Stimulated activated CD8-positive, alpha-beta memory T cell treated with anti-CD3 and anti-CD28 coated beads, Interleukin-4, amount 100 ng/mL, for 4 hours (primary cell): ENCODE measurements at regions not wholly inside any gene's neighbourhood (a gene's known extent, or its start where the extent isn't known, plus 50 kb on each side); places are given as distances from the start of the nearest gene placed in this dataset.

Experiments
- DNase-seq, 2 donors: peaks; one replicate each; pipeline ENCODE4 v3.0.0-alpha.2; 2020; ENCODE audit warnings: low read depth in 2 of 2, low spot score in 1 of 2

- no peak for DNase-seq
Observed at GRCh38 chr10:31081937-31082840, 50.5 kb upstream of the ZNF438 start.

GRCh38 chr10:31083765-31084184 is 52.1 kb upstream of the ZNF438 start:
- peak; percentile 19 to 20 for DNase-seq

GRCh38 chr10:31087011-31087410 is 55.3 kb upstream of the ZNF438 start:
- no peak for DNase-seq

DNA sequence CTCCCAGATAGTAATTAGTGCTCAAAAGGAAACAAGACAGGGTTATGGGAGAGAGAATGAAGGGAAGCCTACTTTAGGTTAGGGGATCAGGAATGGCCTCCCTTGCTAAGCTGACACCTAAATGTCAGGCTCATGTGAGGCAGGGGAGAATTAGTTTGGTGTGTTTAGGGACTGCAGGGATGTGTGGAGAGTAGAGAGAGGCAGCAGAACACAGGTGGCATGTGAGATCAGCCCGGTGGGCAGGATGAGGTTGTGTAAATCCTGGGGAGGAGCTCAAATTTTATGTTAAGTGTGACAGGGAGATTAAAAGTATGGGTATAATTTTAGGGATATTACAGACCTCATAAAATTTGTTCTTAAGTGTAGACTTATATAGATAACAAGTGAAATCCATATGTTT is 56.2 kb upstream of the ZNF438 start:
- no peak for DNase-seq

GRCh38 chr10:31090894-31091607 is 59.4 kb upstream of the ZNF438 start:
- no peak for DNase-seq

DNA sequence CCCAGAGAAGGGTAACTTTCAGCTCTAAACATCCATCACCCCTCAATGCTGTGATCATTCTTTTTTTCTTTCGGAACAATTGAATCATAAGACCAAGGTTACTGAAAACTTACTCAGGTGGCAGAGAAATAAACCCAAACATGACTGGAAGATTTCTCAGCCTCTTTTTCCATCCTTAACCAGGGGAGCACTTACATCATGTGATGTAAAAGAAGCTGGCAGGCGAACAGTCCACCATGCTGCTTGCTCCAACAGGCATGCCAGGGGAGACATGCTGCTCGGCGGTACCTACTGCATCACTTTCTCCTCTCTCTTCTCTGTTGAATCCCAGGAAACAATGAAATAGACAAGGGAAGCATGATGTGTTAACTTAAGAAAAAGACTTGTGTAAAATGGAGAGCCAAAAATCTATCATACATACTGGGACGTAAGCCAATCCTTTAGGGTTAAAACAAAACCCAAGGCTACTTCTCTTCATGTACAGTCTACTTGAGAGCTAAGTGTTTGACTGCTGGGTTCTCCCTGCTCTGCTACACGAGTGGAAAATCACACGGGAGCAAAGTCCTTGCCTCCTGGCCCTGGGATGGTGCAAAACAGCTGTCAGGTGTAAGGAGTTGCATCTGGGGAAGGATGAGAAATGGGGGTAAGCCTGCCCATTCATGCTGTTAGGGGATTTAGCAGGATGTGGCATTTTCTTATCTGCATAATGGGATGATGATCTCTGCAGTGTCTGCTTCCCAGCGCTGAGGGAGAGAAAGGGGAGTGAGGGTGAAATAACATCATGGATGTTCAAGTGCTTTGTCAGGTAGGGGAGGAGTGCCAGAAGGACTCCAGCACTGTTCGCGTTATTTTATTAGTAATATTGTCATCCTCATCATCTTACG is 64.3 kb upstream of the ZNF438 start:
- no peak for DNase-seq

DNA sequence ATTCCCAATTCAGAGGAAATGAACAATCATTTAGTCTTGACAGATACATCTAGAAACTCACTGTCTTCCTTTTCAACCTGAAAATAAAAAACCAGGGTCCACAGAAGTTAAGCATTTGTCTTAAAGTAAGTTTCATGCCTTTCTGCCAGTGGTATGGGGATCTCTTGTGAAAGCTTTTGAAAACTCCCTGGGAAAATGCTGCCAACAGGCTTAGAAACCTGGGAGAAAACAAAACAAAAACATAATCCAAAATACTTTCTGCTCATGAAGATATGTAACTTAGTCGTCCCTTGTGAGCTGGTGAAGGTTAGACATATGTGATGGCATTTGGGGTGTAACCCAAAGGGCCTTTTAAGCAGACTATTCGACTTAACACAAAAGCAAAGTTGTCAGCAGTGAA is 66.4 kb upstream of the ZNF438 start:
- DNase-seq = no peak

DNA sequence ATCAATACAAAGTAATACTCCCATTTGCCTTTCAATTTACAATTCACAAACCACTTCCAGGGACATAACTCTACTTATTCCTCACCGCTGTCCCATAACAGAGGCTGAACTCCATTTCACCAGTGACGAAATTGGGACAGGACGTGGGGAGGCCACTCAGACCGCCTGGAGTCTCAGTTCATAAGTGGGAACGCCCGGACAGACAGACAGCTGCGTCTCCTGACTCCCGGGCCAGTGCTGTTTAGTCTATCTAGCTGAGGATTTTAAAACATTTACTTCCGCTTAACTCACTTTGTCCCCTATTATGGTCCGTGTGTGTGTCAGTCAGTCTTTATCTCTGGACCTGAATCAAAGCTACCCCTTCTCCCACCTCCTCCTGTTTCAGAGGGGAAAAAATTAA is 67.4 kb upstream of the ZNF438 start:
- no peak for DNase-seq

GRCh38 chr10:31099664-31100063 is 68.0 kb upstream of the ZNF438 start:
- peak in 1 of 2 donors; percentile 12 for DNase-seq

- DNase-seq = no peak
Observed at GRCh38 chr10:31100115-31100601, 68.5 kb upstream of the ZNF438 start.

- DNase-seq = no peak
Observed at GRCh38 chr10:31100662-31101061, 69.0 kb upstream of the ZNF438 start.

- peak; percentile 18 to 41 for DNase-seq
Observed at GRCh38 chr10:31101123-31101522, 69.5 kb upstream of the ZNF438 start.

DNA sequence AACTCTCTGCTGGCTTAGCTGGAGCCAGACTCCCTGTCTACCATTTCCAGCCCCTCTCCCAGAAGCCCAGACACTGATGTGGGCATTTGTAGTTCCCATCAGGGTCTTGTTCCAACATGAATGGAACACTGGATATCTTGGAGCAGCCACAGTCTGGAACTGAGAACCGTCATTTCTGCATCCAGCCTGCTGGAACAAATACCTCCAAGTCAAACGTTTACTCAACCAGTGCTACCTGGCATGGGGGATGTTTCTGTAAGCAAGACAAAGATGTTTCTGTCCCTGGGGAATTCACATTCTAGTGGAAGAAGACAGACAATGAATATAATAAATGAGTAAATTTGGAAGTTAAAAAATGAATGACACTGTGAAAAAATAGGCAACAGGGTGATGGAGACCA is 70.8 kb upstream of the ZNF438 start:
- no peak for DNase-seq

- no peak for DNase-seq
Observed at GRCh38 chr10:31103112-31103511, 71.4 kb upstream of the ZNF438 start.

DNA sequence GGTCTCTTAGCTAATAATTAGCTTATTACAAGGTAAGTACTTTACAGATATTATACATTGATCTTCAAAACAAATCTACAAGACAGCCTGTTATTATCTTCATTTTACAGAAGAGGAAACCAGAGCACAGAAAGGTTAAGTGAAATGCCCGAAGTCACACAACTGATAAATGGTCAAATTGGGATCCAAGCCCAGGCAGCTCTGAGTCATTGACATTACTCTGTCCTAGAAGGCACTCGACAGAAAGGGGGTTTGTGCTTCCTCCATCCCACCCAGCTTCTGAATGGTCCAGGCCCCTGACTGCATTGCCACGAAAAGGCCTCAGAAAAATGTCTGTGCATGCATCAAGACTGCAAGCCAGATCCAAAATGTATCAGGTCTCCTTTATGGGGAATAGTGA is 81.3 kb upstream of the ZNF438 start:
- no peak for DNase-seq

DNA sequence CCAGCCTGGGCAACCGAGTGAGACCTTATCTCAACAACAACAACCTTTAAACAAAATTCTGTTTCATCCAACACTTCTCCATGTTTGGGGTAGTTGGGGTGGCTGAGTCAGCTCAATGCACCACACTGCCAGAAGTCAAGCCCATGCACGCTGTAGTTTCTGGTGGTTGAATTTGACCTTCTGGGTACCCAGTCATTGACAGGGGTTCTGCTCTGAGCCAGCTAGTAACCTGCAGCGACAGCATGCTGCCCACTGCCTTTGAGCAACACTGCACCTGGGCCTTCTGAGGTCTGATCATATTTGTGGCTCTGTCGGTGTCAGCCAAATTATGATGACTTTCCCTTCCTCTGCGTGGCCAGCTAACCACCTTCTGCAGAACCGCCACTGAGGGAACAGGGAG is 84.6 kb upstream of the ZNF438 start:
- DNase-seq = no peak

GRCh38 chr10:31118556-31118955 is 86.9 kb upstream of the ZNF438 start:
- DNase-seq = no peak

DNA sequence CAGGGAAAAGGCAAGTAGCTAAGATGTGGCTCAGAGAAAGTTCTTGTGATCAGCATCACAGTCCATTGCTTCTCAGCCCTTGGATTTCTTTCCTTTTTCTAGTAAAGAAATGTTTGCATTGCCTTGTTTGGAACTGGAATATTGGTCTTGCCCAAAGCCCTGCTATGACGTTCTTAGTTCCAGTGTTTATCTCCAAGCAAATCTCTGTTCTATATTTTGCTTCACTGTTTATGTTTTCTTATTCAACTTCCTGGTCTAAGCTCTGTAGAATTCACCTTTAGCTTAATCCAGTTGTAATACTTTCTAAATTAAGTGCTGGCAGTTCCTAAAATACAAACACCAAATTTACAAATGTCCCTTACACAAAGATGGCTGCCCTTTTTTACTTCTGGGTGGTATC is 88.7 kb upstream of the ZNF438 start:
- DNase-seq = no peak

DNA sequence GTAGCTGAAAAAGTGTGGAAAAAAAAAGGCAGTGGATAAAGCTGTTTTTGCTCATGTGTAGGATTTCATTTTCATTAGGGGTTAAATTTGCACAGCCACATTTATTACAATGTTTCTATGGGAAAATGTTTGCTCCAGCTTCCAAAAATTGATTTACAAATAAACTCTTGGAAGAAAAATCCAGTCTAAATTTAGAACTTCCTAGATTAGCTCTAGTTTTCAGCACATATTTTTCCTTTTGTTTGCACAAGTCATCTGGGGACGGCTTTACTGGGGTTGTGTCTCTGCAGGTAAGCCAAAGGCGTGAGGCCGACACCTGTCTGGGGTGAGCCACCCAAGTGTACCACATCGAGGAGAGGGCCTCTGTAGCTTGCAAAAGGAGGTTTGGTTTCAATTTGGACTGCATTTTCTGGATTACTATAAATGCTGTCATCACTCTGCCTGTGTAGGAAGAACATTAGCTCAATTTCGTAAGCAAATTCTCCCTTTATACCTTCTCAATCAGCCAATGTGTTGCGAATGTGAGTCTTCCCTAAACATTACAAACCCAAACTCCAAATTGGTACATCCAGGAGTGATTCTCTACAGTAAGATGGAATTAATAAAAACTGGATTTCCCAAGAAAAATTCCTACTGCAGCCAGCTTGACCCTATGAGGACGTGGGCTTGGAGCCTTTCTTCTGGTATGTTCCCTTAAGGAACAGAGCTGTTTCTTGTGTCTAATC is 89.5 kb upstream of the ZNF438 start:
- no peak for DNase-seq

DNA sequence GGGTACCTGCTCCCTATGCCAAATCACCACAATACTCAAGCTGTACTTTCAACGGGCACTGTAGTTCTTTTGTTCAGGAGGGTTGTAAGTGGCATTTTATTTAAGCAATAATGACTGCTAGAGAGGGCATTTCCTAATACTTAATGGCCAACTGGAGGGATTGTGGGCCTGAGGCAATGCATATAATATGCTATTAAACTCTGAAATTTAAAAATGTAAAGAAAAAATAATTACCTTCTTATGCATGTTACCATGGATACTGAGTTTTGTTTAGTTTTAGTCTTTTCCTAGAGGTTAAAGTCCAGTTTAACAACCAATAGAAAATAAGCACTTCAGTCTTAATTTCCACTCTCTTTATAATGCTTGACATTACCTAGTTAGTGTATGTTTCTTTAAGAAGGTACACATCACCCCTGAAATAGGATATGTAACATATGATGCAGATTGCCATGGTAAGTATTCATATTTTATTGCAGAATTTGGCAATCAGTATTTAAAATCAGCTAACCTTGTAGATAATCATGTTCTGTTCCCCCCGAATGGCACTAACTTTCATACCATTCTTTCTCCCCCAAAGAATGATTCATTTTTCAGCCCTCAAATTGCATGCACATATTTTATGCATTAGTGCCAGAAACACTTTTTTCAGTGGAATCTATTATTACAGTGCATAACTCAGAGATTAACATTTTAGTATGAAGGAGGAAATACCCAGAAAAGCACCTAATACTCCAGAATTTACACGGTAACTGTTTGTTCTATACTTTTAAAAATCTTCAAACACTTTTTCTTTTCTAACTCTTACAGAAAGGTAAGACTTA is 90.3 kb upstream of the ZNF438 start:
- DNase-seq = no peak
